Muscle layer of duodenum (tissue), 2 donors: ENCODE measurements at regions not wholly inside any gene's neighbourhood (a gene's known extent, or its start where the extent isn't known, plus 50 kb on each side); places are given as distances from the start of the nearest gene placed in this dataset.

ENCODE experiments used
- H3K27ac ChIP-seq: one replicate; pipeline ENCODE4 v1.7.0; 2013; ENCODE audit warnings: mild to moderate bottlenecking, low read length
- H3K27me3 ChIP-seq: one replicate; pipeline ENCODE4 v1.7.0; 2013; ENCODE audit warnings: low read depth, mild to moderate bottlenecking, control low read depth, low read length
- H3K36me3 ChIP-seq, 2 donors: one replicate each; pipeline ENCODE4 v1.7.0; 2013; ENCODE audit warnings: low read length in 2 of 2, control low read depth in 1 of 2, mild to moderate bottlenecking in 1 of 2; ENCODE audit not compliant: insufficient read depth in 2 of 2, control insufficient read depth in 1 of 2
- H3K4me1 ChIP-seq, 2 donors: one replicate each; pipeline ENCODE4 v1.7.0; 2013; ENCODE audit warnings: low read length in 2 of 2, mild to moderate bottlenecking in 2 of 2, control low read depth in 1 of 2, moderate library complexity in 1 of 2; ENCODE audit not compliant: insufficient read depth in 2 of 2, control insufficient read depth in 1 of 2
- H3K4me3 ChIP-seq, 2 donors: one replicate each; pipeline ENCODE4 v1.7.0; 2013; ENCODE audit warnings: low read length in 2 of 2, low read depth in 1 of 2, mild to moderate bottlenecking in 1 of 2
- H3K9me3 ChIP-seq, 2 donors: one replicate each; pipeline ENCODE4 v1.7.0; 2013; ENCODE audit warnings: low read length in 2 of 2, control low read depth in 1 of 2, mild to moderate bottlenecking in 1 of 2; ENCODE audit not compliant: control insufficient read depth in 1 of 2
- donor health status: healthy.

GRCh38 chr18:40061086-40061485 lies 1893.9 kb upstream of the PIK3C3 start:
- no peak overlapping the region for H3K4me3 ChIP-seq
- no peaks in the 10 kb centered on the region for H3K9me3 ChIP-seq
- no peak overlapping the region for H3K27ac ChIP-seq
- no peaks in the 10 kb centered on the region for H3K4me1 ChIP-seq
- no peaks in the 10 kb centered on the region for H3K36me3 ChIP-seq
- H3K27me3 ChIP-seq = no peaks in the 10 kb centered on the region

GRCh38 chr18:40060562-40060961 lies 1894.5 kb upstream of the PIK3C3 start:
- Histone ChIP-seq H3K4me1 (no peaks in the 10 kb centered on the region), H3K36me3 (no peaks in the 10 kb centered on the region), H3K4me3 (no peak overlapping the region)

GRCh38 chr18:40058811-40059570 lies 1896.0 kb upstream of the PIK3C3 start:
- H3K4me3 ChIP-seq = no peak overlapping the region
- no peaks in the 10 kb centered on the region for H3K9me3 ChIP-seq
- no peaks in the 10 kb centered on the region for H3K4me1 ChIP-seq
- H3K27me3 ChIP-seq = no peaks in the 10 kb centered on the region
- no peak overlapping the region for H3K27ac ChIP-seq
- no peaks in the 10 kb centered on the region for H3K36me3 ChIP-seq

More at GRCh38 chr18:40060562-40060961, 1894.5 kb upstream of the PIK3C3 start:
- Histone ChIP-seq H3K9me3 (no peaks in the 10 kb centered on the region), H3K27ac (no peak overlapping the region), H3K27me3 (no peaks in the 10 kb centered on the region)

DNA sequence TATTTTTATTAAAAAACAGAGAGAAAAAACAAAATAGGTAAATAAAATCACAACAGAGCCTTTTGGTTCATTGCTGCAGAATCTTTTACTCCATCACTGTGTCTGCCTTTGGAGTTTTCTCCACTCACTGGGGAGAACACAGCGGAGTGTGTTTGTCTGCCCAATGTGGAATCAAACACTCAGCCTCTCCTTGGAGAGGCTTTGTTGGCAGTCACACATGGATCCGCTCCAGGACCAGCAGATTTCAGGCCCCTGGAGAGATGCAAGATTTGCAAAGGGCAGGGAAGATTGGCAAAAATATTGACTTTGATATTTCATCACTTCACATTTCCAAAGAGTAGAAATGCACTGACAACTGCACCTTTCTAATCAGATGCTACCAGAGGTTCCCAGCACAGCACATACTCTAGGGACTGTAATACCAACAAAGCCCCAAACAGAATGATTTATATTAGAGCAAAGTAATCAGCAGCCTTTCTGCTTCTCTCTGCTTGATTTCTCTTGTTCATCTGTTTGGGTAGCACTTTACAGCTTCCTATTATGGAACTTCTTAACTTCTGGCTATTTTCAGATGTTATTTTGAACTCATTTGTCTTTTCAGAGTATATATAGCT lies 1898.8 kb upstream of the PIK3C3 start:
- H3K4me1 ChIP-seq = no peaks in the 10 kb centered on the region
- H3K4me3 ChIP-seq = no peak overlapping the region
- H3K36me3 ChIP-seq = no peaks in the 10 kb centered on the region
- H3K27ac ChIP-seq = no peak overlapping the region
- no peaks in the 10 kb centered on the region for H3K27me3 ChIP-seq
- no peaks in the 10 kb centered on the region for H3K9me3 ChIP-seq

DNA sequence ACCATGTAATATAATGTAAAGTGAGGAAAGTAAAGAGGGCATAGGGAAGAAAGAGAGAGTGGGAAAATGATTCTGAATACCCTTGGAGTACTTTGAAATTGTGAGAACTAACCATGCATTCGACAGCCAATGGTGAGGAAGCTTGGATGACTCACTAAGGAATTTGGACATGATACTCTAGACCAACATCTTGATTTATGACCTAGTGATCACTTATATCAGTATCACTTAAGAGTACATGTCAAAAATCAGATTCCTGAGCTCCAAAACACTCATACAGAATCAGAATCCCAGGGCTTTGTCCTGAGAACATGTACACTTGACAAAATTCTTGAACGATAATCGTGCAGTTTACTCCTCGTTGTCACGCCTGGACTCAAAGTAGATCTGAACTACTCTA lies 1899.8 kb upstream of the PIK3C3 start:
- H3K4me3 ChIP-seq = no peak overlapping the region
- no peak overlapping the region for H3K27ac ChIP-seq
- H3K4me1 ChIP-seq = no peaks in the 10 kb centered on the region

DNA sequence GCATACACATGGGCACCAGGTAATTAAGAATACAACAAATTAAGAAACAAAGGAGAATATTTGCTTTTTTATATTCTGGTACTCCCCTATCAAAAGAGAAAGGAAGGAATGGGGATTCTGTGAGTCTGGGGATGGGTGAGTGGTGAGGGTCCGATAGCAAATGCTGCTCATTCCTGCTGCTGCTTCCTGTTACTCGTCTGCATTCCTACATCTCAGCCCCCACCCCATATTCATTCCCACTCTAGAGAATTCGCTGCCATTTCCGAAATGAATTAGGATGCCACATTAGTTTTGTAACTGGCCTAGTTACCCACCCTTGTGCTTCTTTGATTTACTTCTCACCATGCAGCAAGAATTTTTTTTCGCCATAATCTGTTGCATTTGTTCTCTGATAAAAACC lies 1905.3 kb upstream of the PIK3C3 start:
- H3K4me1 ChIP-seq = no peaks in the 10 kb centered on the region
- no peak overlapping the region for H3K27ac ChIP-seq
- H3K9me3 ChIP-seq = no peaks in the 10 kb centered on the region
- no peaks in the 10 kb centered on the region for H3K36me3 ChIP-seq
- no peak overlapping the region for H3K4me3 ChIP-seq
- H3K27me3 ChIP-seq = no peaks in the 10 kb centered on the region

More for the DNA sequence above, 1899.8 kb upstream of the PIK3C3 start:
- Histone ChIP-seq H3K27me3 (no peaks in the 10 kb centered on the region), H3K36me3 (no peaks in the 10 kb centered on the region), H3K9me3 (no peaks in the 10 kb centered on the region)

- Histone ChIP-seq H3K4me1 (no peaks in the 10 kb centered on the region), H3K36me3 (no peaks in the 10 kb centered on the region), H3K27ac (no peak overlapping the region)
Measured at GRCh38 chr18:40048886-40049650, 1906.0 kb upstream of the PIK3C3 start.

GRCh38 chr18:40048253-40048652 lies 1906.8 kb upstream of the PIK3C3 start:
- no peak overlapping the region for H3K4me3 ChIP-seq
- no peak overlapping the region for H3K27ac ChIP-seq
- no peaks in the 10 kb centered on the region for H3K27me3 ChIP-seq
- H3K36me3 ChIP-seq = no peaks in the 10 kb centered on the region
- H3K4me1 ChIP-seq = no peaks in the 10 kb centered on the region
- H3K9me3 ChIP-seq = no peaks in the 10 kb centered on the region

More at GRCh38 chr18:40048886-40049650, 1906.0 kb upstream of the PIK3C3 start:
- H3K9me3 ChIP-seq = no peaks in the 10 kb centered on the region
- no peak overlapping the region for H3K4me3 ChIP-seq
- no peaks in the 10 kb centered on the region for H3K27me3 ChIP-seq

DNA sequence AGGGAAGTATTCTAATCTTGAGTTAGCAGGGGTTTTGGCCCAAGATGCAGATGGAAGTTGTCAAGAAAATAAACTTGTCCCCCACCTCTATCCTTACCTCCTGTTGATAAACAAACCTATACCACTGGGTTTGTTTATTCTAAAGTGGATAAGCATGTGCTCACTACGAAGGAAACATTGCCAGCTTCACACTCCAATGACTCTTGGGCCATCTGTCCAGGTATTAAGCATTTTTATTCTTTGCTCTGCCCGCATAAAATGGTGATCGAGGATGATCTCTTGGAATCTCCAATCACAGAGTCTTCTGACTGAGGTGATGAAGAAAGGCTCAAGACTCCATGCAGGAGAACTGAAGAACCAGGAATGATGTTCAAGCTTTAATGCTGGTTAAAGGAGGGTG lies 1908.4 kb upstream of the PIK3C3 start:
- no peak overlapping the region for H3K27ac ChIP-seq
- no peaks in the 10 kb centered on the region for H3K27me3 ChIP-seq
- H3K4me3 ChIP-seq = no peak overlapping the region
- no peaks in the 10 kb centered on the region for H3K36me3 ChIP-seq
- no peaks in the 10 kb centered on the region for H3K9me3 ChIP-seq
- H3K4me1 ChIP-seq = no peaks in the 10 kb centered on the region

- Histone ChIP-seq H3K4me1 (no peaks in the 10 kb centered on the region), H3K4me3 (no peak overlapping the region), H3K9me3 (no peaks in the 10 kb centered on the region), H3K36me3 (no peaks in the 10 kb centered on the region), H3K27ac (no peak overlapping the region), H3K27me3 (no peaks in the 10 kb centered on the region)
Measured at GRCh38 chr18:40041951-40042350, 1913.1 kb upstream of the PIK3C3 start.

GRCh38 chr18:40040574-40040973 lies 1914.5 kb upstream of the PIK3C3 start:
- Histone ChIP-seq H3K4me3 (no peak overlapping the region), H3K36me3 (no peaks in the 10 kb centered on the region), H3K27ac (no peak overlapping the region), H3K9me3 (no peaks in the 10 kb centered on the region), H3K27me3 (no peaks in the 10 kb centered on the region), H3K4me1 (no peaks in the 10 kb centered on the region)
